ENCODE measurements at regions not wholly inside any gene's neighbourhood (a gene's known extent, or its start where the extent isn't known, plus 50 kb on each side); places are given as distances from the start of the nearest gene placed in this dataset.

DNA sequence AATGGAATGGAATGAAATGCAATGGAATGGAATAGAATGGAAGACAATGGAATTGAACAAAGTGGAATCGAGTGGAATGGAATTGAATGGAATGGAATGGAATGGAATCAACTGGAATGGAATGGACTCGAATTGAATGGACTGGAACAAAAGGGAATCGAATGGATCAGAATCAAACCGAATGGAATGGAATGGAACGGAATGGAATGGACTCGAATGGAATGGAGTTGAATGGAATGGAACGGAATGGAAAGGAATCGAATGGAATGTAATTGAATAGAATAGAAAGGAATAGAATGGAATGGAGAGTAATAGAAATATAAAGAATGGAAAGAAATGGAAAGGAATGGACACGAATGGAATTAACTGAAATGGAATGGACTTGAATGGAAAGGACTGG lies 475.2 kb upstream of the WSB1 start:
- TF ChIP-seq, protein P1, sequence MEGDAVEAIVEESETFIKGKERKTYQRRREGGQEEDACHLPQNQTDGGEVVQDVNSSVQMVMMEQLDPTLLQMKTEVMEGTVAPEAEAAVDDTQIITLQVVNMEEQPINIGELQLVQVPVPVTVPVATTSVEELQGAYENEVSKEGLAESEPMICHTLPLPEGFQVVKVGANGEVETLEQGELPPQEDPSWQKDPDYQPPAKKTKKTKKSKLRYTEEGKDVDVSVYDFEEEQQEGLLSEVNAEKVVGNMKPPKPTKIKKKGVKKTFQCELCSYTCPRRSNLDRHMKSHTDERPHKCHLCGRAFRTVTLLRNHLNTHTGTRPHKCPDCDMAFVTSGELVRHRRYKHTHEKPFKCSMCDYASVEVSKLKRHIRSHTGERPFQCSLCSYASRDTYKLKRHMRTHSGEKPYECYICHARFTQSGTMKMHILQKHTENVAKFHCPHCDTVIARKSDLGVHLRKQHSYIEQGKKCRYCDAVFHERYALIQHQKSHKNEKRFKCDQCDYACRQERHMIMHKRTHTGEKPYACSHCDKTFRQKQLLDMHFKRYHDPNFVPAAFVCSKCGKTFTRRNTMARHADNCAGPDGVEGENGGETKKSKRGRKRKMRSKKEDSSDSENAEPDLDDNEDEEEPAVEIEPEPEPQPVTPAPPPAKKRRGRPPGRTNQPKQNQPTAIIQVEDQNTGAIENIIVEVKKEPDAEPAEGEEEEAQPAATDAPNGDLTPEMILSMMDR (IDR thresholded peaks at IDR 0.05; ENCODE audit: low read depth, low read length, missing control alignments): no peak
- DNase-seq (ENCODE audit: extremely low read depth, low read depth): peak; percentile 9
- H3K4me3 ChIP-seq (replicated peaks; ENCODE audit: low read depth, low read length): no peak overlapping the region
